CD4-positive, alpha-beta T cell treated with Interleukin-10 for 1 hour (primary cell): ENCODE measurements at regions not wholly inside any gene's neighbourhood (a gene's known extent, or its start where the extent isn't known, plus 50 kb on each side); places are given as distances from the start of the nearest gene placed in this dataset.
A peak's percentile ranks its signal among the peaks of the same experiment; 100 is the strongest.
"Not testable (repeated sequence)": the region's sequence is repeated elsewhere in the genome, so short reads cannot be mapped to it uniquely, and the experiment has no call there.

Experiments used
- DNase-seq: peaks from one replicate; pipeline ENCODE4 v3.0.0-alpha.2; 2020

- no peak for DNase-seq
Observed at GRCh38 chr11:81967242-81967641, 766.4 kb downstream of the FAM181B start.

GRCh38 chr11:81966340-81966739 lies 767.3 kb downstream of the FAM181B start:
- DNase-seq = no peak

GRCh38 chr11:81963018-81963417 lies 770.6 kb downstream of the FAM181B start:
- peak; percentile 38 for DNase-seq

- DNase-seq = no peak
Observed at GRCh38 chr11:81960443-81960842, 773.2 kb downstream of the FAM181B start.

GRCh38 chr11:81959341-81959740 lies 774.3 kb downstream of the FAM181B start:
- no peak for DNase-seq

GRCh38 chr11:81954301-81954700 lies 779.4 kb downstream of the FAM181B start:
- DNase-seq = not testable (repeated sequence)

- no peak for DNase-seq
Observed at GRCh38 chr11:81946831-81947230, 786.8 kb downstream of the FAM181B start.

- DNase-seq = no peak
Observed at GRCh38 chr11:81942646-81943045, 791.0 kb downstream of the FAM181B start.

- DNase-seq = no peak
Observed at GRCh38 chr11:81941998-81942397, 791.7 kb downstream of the FAM181B start.

GRCh38 chr11:81932303-81932702 lies 801.4 kb downstream of the FAM181B start:
- DNase-seq = no peak

GRCh38 chr11:81920205-81920604 lies 813.5 kb downstream of the FAM181B start:
- no peak for DNase-seq

- no peak for DNase-seq
Observed at GRCh38 chr11:81916451-81916850, 817.2 kb downstream of the FAM181B start.

- DNase-seq = no peak
Observed at GRCh38 chr11:81915045-81915444, 818.6 kb downstream of the FAM181B start.

GRCh38 chr11:81913793-81914192 lies 819.9 kb downstream of the FAM181B start:
- no peak for DNase-seq

GRCh38 chr11:81907996-81908395 lies 825.7 kb downstream of the FAM181B start:
- no peak for DNase-seq

GRCh38 chr11:81899156-81899555 lies 834.5 kb downstream of the FAM181B start:
- no peak for DNase-seq

GRCh38 chr11:81897639-81898038 lies 836.0 kb downstream of the FAM181B start:
- no peak for DNase-seq

- no peak for DNase-seq
Observed at GRCh38 chr11:81895258-81895657, 838.4 kb downstream of the FAM181B start.

GRCh38 chr11:81892770-81893635 lies 840.7 kb downstream of the FAM181B start:
- no peak for DNase-seq

- DNase-seq = no peak
Observed at GRCh38 chr11:81888391-81888790, 845.3 kb downstream of the FAM181B start.

GRCh38 chr11:81887671-81888070 lies 846.0 kb downstream of the FAM181B start:
- DNase-seq = no peak

- DNase-seq = no peak
Observed at GRCh38 chr11:81886406-81887075, 847.1 kb downstream of the FAM181B start.

GRCh38 chr11:81874635-81875034 lies 859.0 kb downstream of the FAM181B start:
- DNase-seq = peak; percentile 37

GRCh38 chr11:81870815-81871214 lies 862.8 kb downstream of the FAM181B start:
- no peak for DNase-seq
